ENCODE measurements at regions not wholly inside any gene's neighbourhood (a gene's known extent, or its start where the extent isn't known, plus 50 kb on each side); places are given as distances from the start of the nearest gene placed in this dataset.
"Not testable (repeated sequence)": the region's sequence is repeated elsewhere in the genome, so short reads cannot be mapped to it uniquely, and the experiment has no call there.

- not testable (repeated sequence) for DNase-seq (ENCODE audit: low read depth in 1 of 2, low spot score in 1 of 2)
Measured at GRCh38 chr1:95297906-95298305, 63.9 kb downstream of the RWDD3 start.

GRCh38 chr1:95301091-95301490, 67.1 kb downstream of the RWDD3 start:
- DNase-seq (ENCODE audit: low read depth in 1 of 2, low spot score in 1 of 2), result no peak

- DNase-seq (ENCODE audit: low read depth in 1 of 2, low spot score in 1 of 2), result no peak
Measured at GRCh38 chr1:95301614-95302013, 67.6 kb downstream of the RWDD3 start.

- DNase-seq (ENCODE audit: low read depth in 1 of 2, low spot score in 1 of 2), result no peak
Measured at GRCh38 chr1:95304803-95305202, 70.8 kb downstream of the RWDD3 start.

GRCh38 chr1:95308276-95309030, 74.4 kb downstream of the RWDD3 start:
- DNase-seq (ENCODE audit: low read depth in 1 of 2, low spot score in 1 of 2), result no peak

- no peak for DNase-seq (ENCODE audit: low read depth in 1 of 2, low spot score in 1 of 2)
Measured at GRCh38 chr1:95309031-95309471, 75.0 kb downstream of the RWDD3 start.

GRCh38 chr1:95311014-95311413, 77.0 kb downstream of the RWDD3 start:
- DNase-seq (ENCODE audit: low read depth in 1 of 2, low spot score in 1 of 2), result no peak

- DNase-seq (ENCODE audit: low read depth in 1 of 2, low spot score in 1 of 2), result no peak
Measured at GRCh38 chr1:95311762-95312161, 77.8 kb downstream of the RWDD3 start.

- no peak for DNase-seq (ENCODE audit: low read depth in 1 of 2, low spot score in 1 of 2)
Measured at GRCh38 chr1:95312181-95312580, 78.2 kb downstream of the RWDD3 start.

GRCh38 chr1:95313527-95313926, 79.5 kb downstream of the RWDD3 start:
- no peak for DNase-seq (ENCODE audit: low read depth in 1 of 2, low spot score in 1 of 2)

- no peak for DNase-seq (ENCODE audit: low read depth in 1 of 2, low spot score in 1 of 2)
Measured at GRCh38 chr1:95321531-95321930, 87.5 kb downstream of the RWDD3 start.

- no peak for DNase-seq (ENCODE audit: low read depth in 1 of 2, low spot score in 1 of 2)
Measured at GRCh38 chr1:95323123-95323522, 89.1 kb downstream of the RWDD3 start.

GRCh38 chr1:95325349-95325748, 91.3 kb downstream of the RWDD3 start:
- DNase-seq (ENCODE audit: low read depth in 1 of 2, low spot score in 1 of 2), result no peak

- no peak for DNase-seq (ENCODE audit: low read depth in 1 of 2, low spot score in 1 of 2)
Measured at GRCh38 chr1:95326023-95326422, 92.0 kb downstream of the RWDD3 start.

GRCh38 chr1:95332754-95333153, 98.7 kb downstream of the RWDD3 start:
- no peak for DNase-seq (ENCODE audit: low read depth in 1 of 2, low spot score in 1 of 2)

- no peak for DNase-seq (ENCODE audit: low read depth in 1 of 2, low spot score in 1 of 2)
Measured at GRCh38 chr1:95339377-95339776, 105.4 kb downstream of the RWDD3 start.

GRCh38 chr1:95340061-95340460, 106.1 kb downstream of the RWDD3 start:
- no peak for DNase-seq (ENCODE audit: low read depth in 1 of 2, low spot score in 1 of 2)

GRCh38 chr1:95352767-95353166, 118.8 kb downstream of the RWDD3 start:
- no peak for DNase-seq (ENCODE audit: low read depth in 1 of 2, low spot score in 1 of 2)

- DNase-seq (ENCODE audit: low read depth in 1 of 2, low spot score in 1 of 2), result no peak
Measured at GRCh38 chr1:95353194-95353593, 119.2 kb downstream of the RWDD3 start.

- no peak for DNase-seq (ENCODE audit: low read depth in 1 of 2, low spot score in 1 of 2)
Measured at GRCh38 chr1:95364546-95364945, 130.5 kb downstream of the RWDD3 start.

- no peak for DNase-seq (ENCODE audit: low read depth in 1 of 2, low spot score in 1 of 2)
Measured at GRCh38 chr1:95366498-95366897, 132.5 kb downstream of the RWDD3 start.

GRCh38 chr1:95368178-95368577, 134.2 kb downstream of the RWDD3 start:
- no peak for DNase-seq (ENCODE audit: low read depth in 1 of 2, low spot score in 1 of 2)

GRCh38 chr1:95369985-95370690, 136.1 kb downstream of the RWDD3 start:
- DNase-seq (ENCODE audit: low read depth in 1 of 2, low spot score in 1 of 2), result no peak

Data from activated CD4-positive, alpha-beta T cell treated with anti-CD3 and anti-CD28 coated beads, Interleukin-2, amount 50 U/mL, for 24 hours (primary cell).